MG63 (cell line): ENCODE measurements at regions not wholly inside any gene's neighbourhood (a gene's known extent, or its start where the extent isn't known, plus 50 kb on each side); places are given as distances from the start of the nearest gene placed in this dataset.

Experiments
- DNase-seq: peaks from one replicate; pipeline ENCODE4 v3.0.0-alpha.2; 2020
- H3K27me3 ChIP-seq: fragments of 250-450 bp; sonication (Bioruptor Pico); 2 replicates; pipeline ENCODE4 v1.5.1; 2020; ENCODE audit warnings: mild to moderate bottlenecking, moderate library complexity
- H3K36me3 ChIP-seq: fragments of 250-450 bp; sonication (Bioruptor Pico); 2 replicates; pipeline ENCODE4 v1.5.1; 2020; ENCODE audit warnings: mild to moderate bottlenecking, moderate library complexity
- H3K4me3 ChIP-seq: fragments of 250-450 bp; sonication (Bioruptor Pico); 2 replicates; pipeline ENCODE4 v1.5.1; 2020; ENCODE audit warnings: mild to moderate bottlenecking, moderate library complexity
- H3K9me3 ChIP-seq: fragments of 250-450 bp; sonication (Bioruptor Pico); 2 replicates; pipeline ENCODE4 v1.5.1; 2020; ENCODE audit warnings: mild to moderate bottlenecking, moderate library complexity

GRCh38 chr11:111194860-111195568 lies 50.5 kb upstream of the POU2AF2 start:
- Histone ChIP-seq H3K27me3 (no peaks in the 10 kb centered on the region), H3K4me3 (no peak overlapping the region), H3K36me3 (no peaks in the 10 kb centered on the region), H3K9me3 (peaks cover 5% of the 10 kb centered on the region; the same call in 1 of the 2 replicates)
- DNase-seq = no peak

GRCh38 chr11:111193924-111194490 lies 51.5 kb upstream of the POU2AF2 start:
- peaks cover 5% of the 10 kb centered on the region; the same call in 1 of the 2 replicates for H3K9me3 ChIP-seq
- H3K27me3 ChIP-seq = no peaks in the 10 kb centered on the region
- no peak overlapping the region for H3K4me3 ChIP-seq
- DNase-seq = peak; percentile 47
- H3K36me3 ChIP-seq = no peaks in the 10 kb centered on the region

- Histone ChIP-seq H3K9me3 (peaks cover 11% of the 10 kb centered on the region; the same call in 1 of the 2 replicates), H3K36me3 (no peaks in the 10 kb centered on the region), H3K4me3 (no peak overlapping the region), H3K27me3 (no peaks in the 10 kb centered on the region)
- DNase-seq = no peak
Measured at GRCh38 chr11:111189466-111189865, 56.1 kb upstream of the POU2AF2 start.

- no peak for DNase-seq
- H3K36me3 ChIP-seq = no peaks in the 10 kb centered on the region
- H3K27me3 ChIP-seq = no peaks in the 10 kb centered on the region
- H3K9me3 ChIP-seq = 0 out of 2 replicates have a peak, but pooled peaks cover 5% of the 10 kb centered on the region
- H3K4me3 ChIP-seq = no peak overlapping the region
Measured at GRCh38 chr11:111186308-111186915, 59.1 kb upstream of the POU2AF2 start.

- Histone ChIP-seq H3K36me3 (no peaks in the 10 kb centered on the region), H3K27me3 (no peaks in the 10 kb centered on the region), H3K9me3 (0 out of 2 replicates have a peak, but pooled peaks cover 5% of the 10 kb centered on the region), H3K4me3 (no peak overlapping the region)
- DNase-seq = no peak
Measured at GRCh38 chr11:111185266-111185665, 60.3 kb upstream of the POU2AF2 start.

- no peak overlapping the region for H3K4me3 ChIP-seq
- H3K36me3 ChIP-seq = no peaks in the 10 kb centered on the region
- peak; percentile 41 for DNase-seq
- H3K27me3 ChIP-seq = no peaks in the 10 kb centered on the region
- H3K9me3 ChIP-seq = 0 out of 2 replicates have a peak, but pooled peaks cover 5% of the 10 kb centered on the region
Measured at GRCh38 chr11:111183706-111184105, 61.8 kb upstream of the POU2AF2 start.

- no peak for DNase-seq
- Histone ChIP-seq H3K4me3 (no peak overlapping the region), H3K36me3 (no peaks in the 10 kb centered on the region), H3K27me3 (no peaks in the 10 kb centered on the region), H3K9me3 (no peaks in the 10 kb centered on the region)
Measured at GRCh38 chr11:111179184-111179910, 66.2 kb upstream of the POU2AF2 start.

- Histone ChIP-seq H3K27me3 (no peaks in the 10 kb centered on the region), H3K4me3 (no peak overlapping the region), H3K9me3 (no peaks in the 10 kb centered on the region), H3K36me3 (no peaks in the 10 kb centered on the region)
- no peak for DNase-seq
Measured at GRCh38 chr11:111177037-111177871, 68.3 kb upstream of the POU2AF2 start.

GRCh38 chr11:111176603-111177002 lies 68.9 kb upstream of the POU2AF2 start:
- DNase-seq = no peak
- H3K36me3 ChIP-seq = no peaks in the 10 kb centered on the region
- H3K4me3 ChIP-seq = no peak overlapping the region
- H3K27me3 ChIP-seq = no peaks in the 10 kb centered on the region
- H3K9me3 ChIP-seq = no peaks in the 10 kb centered on the region

- Histone ChIP-seq H3K9me3 (no peaks in the 10 kb centered on the region), H3K27me3 (no peaks in the 10 kb centered on the region), H3K4me3 (no peak overlapping the region), H3K36me3 (no peaks in the 10 kb centered on the region)
- DNase-seq = no peak
Measured at GRCh38 chr11:111173221-111173620, 72.3 kb upstream of the POU2AF2 start.

GRCh38 chr11:111172321-111172862 lies 73.1 kb upstream of the POU2AF2 start:
- DNase-seq = no peak
- no peak overlapping the region for H3K4me3 ChIP-seq
- no peaks in the 10 kb centered on the region for H3K27me3 ChIP-seq
- H3K9me3 ChIP-seq = no peaks in the 10 kb centered on the region
- no peaks in the 10 kb centered on the region for H3K36me3 ChIP-seq

GRCh38 chr11:111170761-111171379 lies 74.7 kb upstream of the POU2AF2 start:
- no peak for DNase-seq
- Histone ChIP-seq H3K9me3 (no peaks in the 10 kb centered on the region), H3K4me3 (no peak overlapping the region), H3K27me3 (no peaks in the 10 kb centered on the region), H3K36me3 (no peaks in the 10 kb centered on the region)

- Histone ChIP-seq H3K27me3 (no peaks in the 10 kb centered on the region), H3K4me3 (no peak overlapping the region), H3K36me3 (no peaks in the 10 kb centered on the region), H3K9me3 (no peaks in the 10 kb centered on the region)
- DNase-seq = no peak
Measured at GRCh38 chr11:111169367-111169766, 76.2 kb upstream of the POU2AF2 start.

- no peaks in the 10 kb centered on the region for H3K27me3 ChIP-seq
- H3K9me3 ChIP-seq = no peaks in the 10 kb centered on the region
- no peak for DNase-seq
- no peaks in the 10 kb centered on the region for H3K36me3 ChIP-seq
- H3K4me3 ChIP-seq = no peak overlapping the region
Measured at GRCh38 chr11:111168871-111169270, 76.7 kb upstream of the POU2AF2 start.

- Histone ChIP-seq H3K4me3 (no peak overlapping the region), H3K9me3 (no peaks in the 10 kb centered on the region), H3K27me3 (no peaks in the 10 kb centered on the region), H3K36me3 (no peaks in the 10 kb centered on the region)
- no peak for DNase-seq
Measured at GRCh38 chr11:111167666-111168065, 77.9 kb upstream of the POU2AF2 start.

- no peaks in the 10 kb centered on the region for H3K27me3 ChIP-seq
- H3K36me3 ChIP-seq = no peaks in the 10 kb centered on the region
- H3K4me3 ChIP-seq = no peak overlapping the region
- no peaks in the 10 kb centered on the region for H3K9me3 ChIP-seq
- no peak for DNase-seq
Measured at GRCh38 chr11:111166598-111166997, 78.9 kb upstream of the POU2AF2 start.
